HEK293 (cell line): ENCODE measurements at regions not wholly inside any gene's neighbourhood (a gene's known extent, or its start where the extent isn't known, plus 50 kb on each side); places are given as distances from the start of the nearest gene placed in this dataset.

Experiments
- CTCF ChIA-PET: fragments of 350-600 bp; formaldehyde crosslinking; extraction: SDS; loops from one replicate; lab custom pipeline; 2021; ENCODE audit warnings: antibody characterized with exemption; lab: Yijun Ruan, JAX
- POLR2A ChIA-PET: fragments of 300-600 bp; formaldehyde crosslinking; extraction: SDS; loops from one replicate; lab custom pipeline; 2020; ENCODE audit warnings: antibody characterized with exemption, inconsistent platforms; lab: Yijun Ruan, JAX
- H3K27ac ChIP-seq: fragments of 200-500 bp; sonication (Bioruptor generic); 2 replicates; pipeline ENCODE4 v1.5.1; 2014; ENCODE audit warnings: low read depth, low read length, control low read depth, inconsistent platforms; ENCODE audit errors: extremely low read depth
- H3K36me3 ChIP-seq, 2 experiments: fragments of 200-500 bp in 1 of 2; sonication (Bioruptor generic) in 1 of 2; 1 replicate in 1 of 2; 2 replicates in 1 of 2; pipeline ENCODE4 v1.5.1; 2014 to 2017; ENCODE audit warnings: inconsistent platforms in 2 of 2, low read length in 2 of 2; ENCODE audit not compliant: control insufficient read depth in 2 of 2, insufficient read depth in 1 of 2
- H3K4me1 ChIP-seq: fragments of 200-500 bp; sonication (Bioruptor generic); 2 replicates; pipeline ENCODE4 v1.5.1; 2014; ENCODE audit warnings: mild to moderate bottlenecking, low read length, inconsistent platforms; ENCODE audit not compliant: control insufficient read depth, insufficient read depth
- H3K4me3 ChIP-seq: 2 replicates; pipeline ENCODE4 v1.5.1; 2011; ENCODE audit warnings: low read depth, mild to moderate bottlenecking, control low read depth, low read length, moderate library complexity
- H3K9me3 ChIP-seq: fragments of 200-500 bp; sonication (Bioruptor generic); 2 replicates; pipeline ENCODE4 v1.5.1; 2014; ENCODE audit warnings: low read depth, low read length, inconsistent platforms; ENCODE audit not compliant: control insufficient read depth, insufficient read depth
- BCL11B ChIP-seq: fragments of 450-650 bp; formaldehyde crosslinking; IDR thresholded peaks from 2 replicates; pipeline ENCODE4 v1.5.1; 2016; ENCODE audit warnings: low read depth, missing biosample characterization, missing genetic modification characterization
- GLI2 ChIP-seq: fragments of 450-650 bp; formaldehyde crosslinking; IDR thresholded peaks from 2 replicates; pipeline ENCODE4; 2017; ENCODE audit warnings: missing biosample characterization, missing genetic modification characterization, low read depth, borderline replicate concordance
- GLI4 ChIP-seq: fragments of 450-650 bp; formaldehyde crosslinking; IDR thresholded peaks from 2 replicates; pipeline ENCODE4 v1.5.1; 2016; ENCODE audit warnings: missing biosample characterization, missing genetic modification characterization
- GLIS2 ChIP-seq: fragments of 450-650 bp; formaldehyde crosslinking; IDR thresholded peaks from 2 replicates; pipeline ENCODE4 v1.5.1; 2016; ENCODE audit warnings: missing biosample characterization, missing genetic modification characterization
- PRDM2 ChIP-seq: fragments of 450-650 bp; formaldehyde crosslinking; IDR thresholded peaks from 2 replicates; pipeline ENCODE4 v1.5.1; 2016; ENCODE audit warnings: missing biosample characterization, missing genetic modification characterization, borderline replicate concordance
- REST ChIP-seq: fragments of 450-650 bp; formaldehyde crosslinking; IDR thresholded peaks from 2 replicates; pipeline ENCODE4 v1.5.1; 2016; ENCODE audit warnings: missing biosample characterization, missing genetic modification characterization
- SALL2 ChIP-seq: fragments of 450-650 bp; formaldehyde crosslinking; IDR thresholded peaks from 2 replicates; pipeline ENCODE4 v1.5.0; 2017; ENCODE audit warnings: missing biosample characterization, mild to moderate bottlenecking, missing genetic modification characterization, borderline replicate concordance
- ZBTB20 ChIP-seq: fragments of 450-650 bp; formaldehyde crosslinking; IDR thresholded peaks from 2 replicates; pipeline ENCODE4 v1.5.1; 2016; ENCODE audit warnings: missing biosample characterization, missing genetic modification characterization
- ZBTB21 ChIP-seq: fragments of 450-650 bp; formaldehyde crosslinking; IDR thresholded peaks from 2 replicates; pipeline ENCODE4 v1.5.1; 2017; ENCODE audit warnings: missing biosample characterization, missing genetic modification characterization
- ZEB2 ChIP-seq: fragments of 450-650 bp; formaldehyde crosslinking; IDR thresholded peaks from 2 replicates; pipeline ENCODE4 v1.5.1; 2016; ENCODE audit warnings: missing biosample characterization, missing genetic modification characterization
- ZNF239 ChIP-seq: fragments of 450-650 bp; formaldehyde crosslinking; IDR thresholded peaks from 2 replicates; pipeline ENCODE4 v1.5.1; 2016; ENCODE audit warnings: missing biosample characterization, missing genetic modification characterization
- ZNF423 ChIP-seq: fragments of 450-650 bp; formaldehyde crosslinking; IDR thresholded peaks from 2 replicates; pipeline ENCODE4 v1.5.1; 2016; ENCODE audit warnings: missing biosample characterization, missing genetic modification characterization
- ZNF514 ChIP-seq: fragments of 450-650 bp; formaldehyde crosslinking; IDR thresholded peaks from 2 replicates; pipeline ENCODE4 v1.5.1; 2016; ENCODE audit warnings: missing biosample characterization, missing genetic modification characterization
- ZNF518A ChIP-seq: fragments of 450-650 bp; formaldehyde crosslinking; conservative IDR thresholded peaks from 2 replicates; pipeline ENCODE4 v1.5.1; 2016; ENCODE audit warnings: low read depth, missing biosample characterization, missing genetic modification characterization
- ZNF571 ChIP-seq: fragments of 450-650 bp; formaldehyde crosslinking; IDR thresholded peaks from 2 replicates; pipeline ENCODE4 v1.5.0; 2017; ENCODE audit warnings: missing biosample characterization, missing genetic modification characterization
- ZNF692 ChIP-seq: fragments of 450-650 bp; formaldehyde crosslinking; IDR thresholded peaks from 2 replicates; pipeline ENCODE4 v1.5.1; 2016; ENCODE audit warnings: missing biosample characterization, missing genetic modification characterization
- ZNF768 ChIP-seq: fragments of 450-650 bp; formaldehyde crosslinking; IDR thresholded peaks from 2 replicates; pipeline ENCODE4 v1.5.1; 2018; ENCODE audit warnings: missing biosample characterization, mild to moderate bottlenecking, missing genetic modification characterization

GRCh38 chr1:105700723-105701122 is 1355.8 kb upstream of the PRMT6 start:
- no peaks in the 10 kb centered on the region for H3K9me3 ChIP-seq
- TF ChIP-seq ZNF514 (tag by site-specific recombination) (no peak), BCL11B (tag by site-specific recombination) (no peak)
- TF ChIP-seq, all 188 proteins: peak for 0
- H3K36me3 ChIP-seq: no peaks in the 10 kb centered on the region
- ChIA-PET POLR2A (no interaction called here), CTCF (no interaction called here)
- no peak overlapping the region for H3K4me3 ChIP-seq
- H3K27ac ChIP-seq: no peak overlapping the region
- no peaks in the 10 kb centered on the region for H3K4me1 ChIP-seq

GRCh38 chr1:105724286-105724685 is 1332.2 kb upstream of the PRMT6 start:
- Histone ChIP-seq H3K36me3 (no peaks in the 10 kb centered on the region), H3K27ac (no peak overlapping the region)
- POLR2A ChIA-PET: no interaction called here
- TF ChIP-seq ZNF768 (tag by site-specific recombination) (no peak), ZNF423 (tag by site-specific recombination) (no peak), ZEB2 (tag by site-specific recombination) (no peak), GLI2 (tag by site-specific recombination) (no peak), ZNF239 (no peak), ZNF692 (no peak), SALL2 (no peak), GLIS2 (tag by site-specific recombination) (no peak), ZNF571 (tag by site-specific recombination) (no peak), ZBTB20 (no peak), GLI4 (tag by site-specific recombination) (no peak), PRDM2 (no peak), ZBTB21 (tag by site-specific recombination) (no peak), REST (no peak), ZNF518A (tag by site-specific recombination) (no peak)
- TF ChIP-seq, all 188 proteins: peak for 0
- Histone ChIP-seq H3K4me3 (no peak overlapping the region), H3K9me3 (no peaks in the 10 kb centered on the region), H3K4me1 (no peaks in the 10 kb centered on the region)
- CTCF ChIA-PET: interaction anchor here (0.7 kb wide), 1 partner anchor 144 kb away, joined by 3 read pairs; no protein-coding TSS in a partner anchor
